CD4-positive, alpha-beta memory T cell (primary cell): ENCODE measurements at regions not wholly inside any gene's neighbourhood (a gene's known extent, or its start where the extent isn't known, plus 50 kb on each side); places are given as distances from the start of the nearest gene placed in this dataset.
"Not testable (repeated sequence)": the region's sequence is repeated elsewhere in the genome, so short reads cannot be mapped to it uniquely, and the experiment has no call there.

ENCODE experiments used
- CTCF ChIA-PET: fragments of 350-600 bp; sonication (Branson Sonifier 250); formaldehyde crosslinking; loops from one replicate; lab custom pipeline; 2021; ENCODE audit warnings: inconsistent platforms; ENCODE audit not compliant: partially characterized antibody; lab: Charles Lee
- POLR2A ChIA-PET: fragments of 350-600 bp; sonication (Branson Sonifier 250); formaldehyde crosslinking; loops from one replicate; lab custom pipeline; 2021; ENCODE audit not compliant: partially characterized antibody; lab: Charles Lee
- DNase-seq, 5 donors: peaks; one replicate each; pipeline versions ENCODE4 v3.0.0 to v3.0.0-alpha.2; 2020 to 2022; ENCODE audit warnings: mixed read lengths in 1 of 5
- H3K27ac ChIP-seq: one replicate; pipeline ENCODE4 v1.7.0; 2013; ENCODE audit warnings: low read depth, low read length
- H3K27me3 ChIP-seq: 2 replicates; pipeline ENCODE4 v1.7.0; 2013; ENCODE audit warnings: mild to moderate bottlenecking, low read length, moderate library complexity; ENCODE audit not compliant: insufficient read depth
- H3K36me3 ChIP-seq: 2 replicates; pipeline ENCODE4 v1.7.0; 2013; ENCODE audit warnings: mild to moderate bottlenecking, low read length, moderate library complexity; ENCODE audit not compliant: insufficient read depth
- H3K4me1 ChIP-seq: 2 replicates; pipeline ENCODE4 v1.7.0; 2013; ENCODE audit warnings: mild to moderate bottlenecking, low read length, moderate library complexity; ENCODE audit not compliant: insufficient read depth
- H3K4me3 ChIP-seq, 2 donors: one replicate each; pipeline ENCODE4 v1.7.0; 2013; ENCODE audit warnings: low read length in 2 of 2, mild to moderate bottlenecking in 1 of 2
- H3K9me3 ChIP-seq, 2 donors: one replicate each; pipeline ENCODE4 v1.7.0; 2013; ENCODE audit warnings: low read length in 2 of 2, control low read depth in 1 of 2; ENCODE audit not compliant: control insufficient read depth in 1 of 2
- H3K27ac Mint-ChIP-seq, 7 donors: one replicate each; pipeline ENCODE4 v1.8.0; 2020 to 2021; ENCODE audit warnings: mixed read lengths in 7 of 7, mild to moderate bottlenecking in 6 of 7, inconsistent platforms in 3 of 7, moderate library complexity in 3 of 7
- H3K27me3 Mint-ChIP-seq, 2 donors: one replicate each; pipeline ENCODE4 v1.8.0; 2020 to 2021; ENCODE audit warnings: mixed read lengths in 2 of 2
- H3K36me3 Mint-ChIP-seq, 2 donors: one replicate each; pipeline ENCODE4 v1.8.0; 2020 to 2021; ENCODE audit warnings: mixed read lengths in 2 of 2, inconsistent platforms in 1 of 2, mild to moderate bottlenecking in 1 of 2
- H3K4me1 Mint-ChIP-seq, 4 donors: one replicate each; pipeline ENCODE4 v1.8.0; 2020 to 2021; ENCODE audit warnings: mixed read lengths in 4 of 4, mild to moderate bottlenecking in 1 of 4
- H3K4me3 Mint-ChIP-seq, 8 donors: one replicate each; pipeline ENCODE4 v1.8.0; 2020 to 2021; ENCODE audit warnings: mixed read lengths in 8 of 8, mild to moderate bottlenecking in 7 of 8, moderate library complexity in 6 of 8, inconsistent platforms in 3 of 8
- H3K9me3 Mint-ChIP-seq, 8 donors: one replicate each; pipeline ENCODE4 v1.8.0; 2020 to 2021; ENCODE audit warnings: mixed read lengths in 8 of 8, mild to moderate bottlenecking in 5 of 8, inconsistent platforms in 3 of 8, moderate library complexity in 1 of 8
- intact Hi-C: fragments of 100-400 bp; cut with micrococcal nuclease; formaldehyde crosslinking; loops from one replicate; pipeline ENCODE4 v1.15.1; 2023

- H3K27ac ChIP-seq, H3K36me3 Mint-ChIP-seq, H3K4me1 ChIP-seq, POLR2A ChIA-PET, H3K27me3 ChIP-seq, H3K27ac Mint-ChIP-seq, H3K4me1 Mint-ChIP-seq, CTCF ChIA-PET, H3K4me3 Mint-ChIP-seq, H3K4me3 ChIP-seq, H3K27me3 Mint-ChIP-seq, H3K9me3 Mint-ChIP-seq, intact Hi-C loops, H3K36me3 ChIP-seq, DNase-seq, H3K9me3 ChIP-seq: not testable (repeated sequence)
Measured at GRCh38 chr10:34892521-34892920, 77.4 kb upstream of the PARD3 start.

GRCh38 chr10:34890939-34891338 lies 75.8 kb upstream of the PARD3 start:
- no peak overlapping the region for H3K27ac Mint-ChIP-seq
- Histone ChIP-seq H3K36me3 (no peaks in the 10 kb centered on the region), H3K27me3 (no peaks in the 10 kb centered on the region), H3K4me3 (no peak overlapping the region), H3K27ac (no peak overlapping the region), H3K4me1 (no peaks in the 10 kb centered on the region), H3K9me3 (no peaks in the 10 kb centered on the region)
- H3K27me3 Mint-ChIP-seq, result peaks cover 2% of the 10 kb centered on the region in 2 donors
- H3K36me3 Mint-ChIP-seq, result no peaks in the 10 kb centered on the region
- no peak for DNase-seq
- ChIA-PET POLR2A (no interaction called here), CTCF (no interaction called here)
- no peak overlapping the region for H3K4me3 Mint-ChIP-seq
- H3K9me3 Mint-ChIP-seq, result peaks cover 0 to 3% (median 0%) of the 10 kb centered on the region in 8 donors
- peaks cover 0 to 1% (median 0%) of the 10 kb centered on the region in 4 donors for H3K4me1 Mint-ChIP-seq
- intact Hi-C loops, result no loop called here

- peaks cover 0 to 1% (median 0%) of the 10 kb centered on the region in 4 donors for H3K4me1 Mint-ChIP-seq
- DNase-seq, result no peak
- H3K27me3 Mint-ChIP-seq, result peaks cover 0 to 2% of the 10 kb centered on the region in 2 donors
- peaks cover 0 to 3% (median 0%) of the 10 kb centered on the region in 8 donors for H3K9me3 Mint-ChIP-seq
- Histone ChIP-seq H3K27me3 (no peaks in the 10 kb centered on the region), H3K36me3 (no peaks in the 10 kb centered on the region), H3K4me1 (no peaks in the 10 kb centered on the region), H3K27ac (no peak overlapping the region), H3K4me3 (no peak overlapping the region), H3K9me3 (no peaks in the 10 kb centered on the region)
- no peak overlapping the region for H3K4me3 Mint-ChIP-seq
- CTCF ChIA-PET, result no interaction called here
- no peaks in the 10 kb centered on the region for H3K36me3 Mint-ChIP-seq
- POLR2A ChIA-PET, result no interaction called here
- H3K27ac Mint-ChIP-seq, result no peak overlapping the region
- intact Hi-C loops, result no loop called here
Measured at GRCh38 chr10:34889004-34889869, 74.1 kb upstream of the PARD3 start.

GRCh38 chr10:34886906-34887642 lies 72.0 kb upstream of the PARD3 start:
- intact Hi-C loops, result no loop called here
- no peaks in the 10 kb centered on the region for H3K36me3 Mint-ChIP-seq
- H3K9me3 Mint-ChIP-seq, result peaks cover 0 to 3% (median 0%) of the 10 kb centered on the region in 8 donors
- POLR2A ChIA-PET, result no interaction called here
- no peaks in the 10 kb centered on the region for H3K4me1 ChIP-seq
- H3K27me3 ChIP-seq, result no peaks in the 10 kb centered on the region
- H3K36me3 ChIP-seq, result no peaks in the 10 kb centered on the region
- no peak overlapping the region for H3K4me3 ChIP-seq
- no peak overlapping the region for H3K27ac Mint-ChIP-seq
- peaks cover 0 to 2% of the 10 kb centered on the region in 2 donors for H3K27me3 Mint-ChIP-seq
- H3K27ac ChIP-seq, result no peak overlapping the region
- no peaks in the 10 kb centered on the region for H3K9me3 ChIP-seq
- no peak for DNase-seq
- H3K4me3 Mint-ChIP-seq, result no peak overlapping the region
- CTCF ChIA-PET, result no interaction called here
- peaks cover 0 to under 1% (median 0%) of the 10 kb centered on the region in 4 donors for H3K4me1 Mint-ChIP-seq

- no peak overlapping the region for H3K27ac Mint-ChIP-seq
- Histone ChIP-seq H3K4me1 (no peaks in the 10 kb centered on the region), H3K36me3 (no peaks in the 10 kb centered on the region), H3K9me3 (no peaks in the 10 kb centered on the region), H3K4me3 (no peak overlapping the region), H3K27me3 (no peaks in the 10 kb centered on the region), H3K27ac (no peak overlapping the region)
- no peak overlapping the region for H3K4me3 Mint-ChIP-seq
- no peaks in the 10 kb centered on the region for H3K4me1 Mint-ChIP-seq
- no peaks in the 10 kb centered on the region for H3K36me3 Mint-ChIP-seq
- ChIA-PET CTCF (interaction anchor here (1.3 kb wide), 1 partner anchor 9 kb away, joined by 3 read pairs; no protein-coding TSS in a partner anchor), POLR2A (no interaction called here)
- DNase-seq, result no peak
- peaks cover 0 to 2% of the 10 kb centered on the region in 2 donors for H3K27me3 Mint-ChIP-seq
- intact Hi-C loops, result no loop called here
- peaks cover 0 to 3% (median 0%) of the 10 kb centered on the region in 8 donors for H3K9me3 Mint-ChIP-seq
Measured at GRCh38 chr10:34885898-34886297, 70.8 kb upstream of the PARD3 start.

DNA sequence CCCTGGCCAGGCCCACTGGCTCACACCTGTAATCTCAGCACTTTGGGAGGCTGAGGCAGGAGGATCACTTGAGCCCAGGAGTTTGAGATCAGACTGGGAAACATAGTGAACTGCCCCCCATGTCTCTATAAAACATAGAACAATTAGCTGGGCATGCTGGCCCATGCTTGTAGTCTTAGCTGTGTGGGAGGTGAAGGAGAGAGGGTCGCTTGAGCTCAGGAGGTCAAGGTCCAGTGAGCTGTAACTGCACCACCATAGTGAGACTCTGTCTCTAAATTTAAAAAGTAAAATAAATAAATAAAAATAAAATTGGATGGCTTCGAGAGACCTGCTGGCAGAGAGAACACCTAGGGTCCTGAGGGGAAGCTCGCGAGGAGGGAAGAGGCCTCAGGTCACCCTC lies 69.9 kb upstream of the PARD3 start:
- no peaks in the 10 kb centered on the region for H3K36me3 Mint-ChIP-seq
- ChIA-PET CTCF (no interaction called here), POLR2A (no interaction called here)
- Histone ChIP-seq H3K36me3 (no peaks in the 10 kb centered on the region), H3K4me3 (no peak overlapping the region), H3K27ac (no peak overlapping the region), H3K27me3 (no peaks in the 10 kb centered on the region), H3K4me1 (no peaks in the 10 kb centered on the region), H3K9me3 (no peaks in the 10 kb centered on the region)
- no peak for DNase-seq
- peaks cover 0 to 3% (median 0%) of the 10 kb centered on the region in 8 donors for H3K9me3 Mint-ChIP-seq
- H3K27me3 Mint-ChIP-seq, result peaks cover 0 to 2% of the 10 kb centered on the region in 2 donors
- H3K27ac Mint-ChIP-seq, result no peak overlapping the region
- H3K4me3 Mint-ChIP-seq, result no peak overlapping the region
- intact Hi-C loops, result no loop called here
- H3K4me1 Mint-ChIP-seq, result no peaks in the 10 kb centered on the region

DNA sequence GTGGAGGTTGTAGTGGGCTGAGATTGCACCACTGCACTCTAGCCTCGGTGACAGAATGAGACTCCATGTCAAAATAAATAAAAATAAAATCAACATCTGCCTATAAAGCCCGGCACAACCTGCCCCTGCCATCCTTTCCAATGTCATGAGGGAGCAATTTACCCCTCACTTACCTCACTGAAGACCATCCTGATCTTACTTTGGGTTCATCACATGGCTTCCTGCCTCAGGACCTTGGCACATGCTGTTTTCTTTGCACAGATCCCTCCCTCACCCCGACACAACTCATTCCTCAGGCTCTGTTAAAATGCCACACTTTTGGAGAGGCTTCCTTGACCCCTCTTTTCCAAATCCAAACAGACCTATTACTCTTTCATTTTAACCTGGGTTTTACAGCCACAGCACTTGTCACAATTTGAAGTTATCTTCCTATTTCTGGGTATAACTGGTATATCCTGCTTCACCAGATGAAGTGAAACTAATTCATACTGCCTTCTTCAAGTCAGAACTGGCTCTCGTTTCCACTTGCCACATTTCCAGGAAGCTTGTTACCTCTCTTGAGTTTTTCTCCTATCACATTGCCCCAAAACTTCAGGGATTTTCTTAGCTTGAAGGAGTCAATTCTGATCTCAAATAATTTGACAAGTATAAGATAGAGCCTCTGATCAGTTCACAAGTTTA lies 69.3 kb upstream of the PARD3 start:
- H3K27ac ChIP-seq, result no peak overlapping the region
- no peak overlapping the region for H3K4me3 ChIP-seq
- H3K9me3 ChIP-seq, result no peaks in the 10 kb centered on the region
- H3K36me3 ChIP-seq, result no peaks in the 10 kb centered on the region
- intact Hi-C loops, result no loop called here
- peaks cover 0 to 3% (median 0%) of the 10 kb centered on the region in 8 donors for H3K9me3 Mint-ChIP-seq
- no peaks in the 10 kb centered on the region for H3K4me1 Mint-ChIP-seq
- ChIA-PET CTCF (no interaction called here), POLR2A (no interaction called here)
- no peak for DNase-seq
- H3K4me1 ChIP-seq, result no peaks in the 10 kb centered on the region
- no peaks in the 10 kb centered on the region for H3K36me3 Mint-ChIP-seq
- peaks cover 0 to 2% of the 10 kb centered on the region in 2 donors for H3K27me3 Mint-ChIP-seq
- no peaks in the 10 kb centered on the region for H3K27me3 ChIP-seq
- no peak overlapping the region for H3K4me3 Mint-ChIP-seq
- no peak overlapping the region for H3K27ac Mint-ChIP-seq
